SKM-1 treated with dmso at 0.1 percent for 144 hours (cell line): ENCODE measurements at regions not wholly inside any gene's neighbourhood (a gene's known extent, or its start where the extent isn't known, plus 50 kb on each side); places are given as distances from the start of the nearest gene placed in this dataset.
"Not testable (repeated sequence)": the region's sequence is repeated elsewhere in the genome, so short reads cannot be mapped to it uniquely, and the experiment has no call there.

Experiments used
- DNase-seq: peaks from one replicate; lab custom pipeline; 2025; ENCODE audit not compliant: unreplicated experiment; lab: John Stamatoyannopoulos, UW

DNA sequence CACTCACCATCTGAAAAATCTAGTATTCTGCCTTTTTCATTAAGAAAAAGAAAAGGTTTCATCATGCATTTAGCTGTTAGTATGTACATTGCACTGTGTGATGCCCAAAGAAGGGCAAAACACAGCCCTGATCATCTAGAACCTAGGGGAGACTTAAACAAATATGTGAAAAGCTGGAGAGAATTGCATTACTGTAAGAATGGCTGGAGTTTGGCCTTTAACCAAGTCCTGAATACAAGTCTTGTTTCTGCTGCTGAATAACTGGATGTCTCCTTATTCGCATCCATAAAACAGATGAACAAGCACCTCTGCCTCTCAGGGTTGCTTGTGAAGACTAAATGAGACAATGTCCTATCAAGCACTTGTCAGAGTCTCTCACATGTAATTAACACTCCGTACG lies 233.4 kb upstream of the LRTM1 start:
- no peak for DNase-seq

DNA sequence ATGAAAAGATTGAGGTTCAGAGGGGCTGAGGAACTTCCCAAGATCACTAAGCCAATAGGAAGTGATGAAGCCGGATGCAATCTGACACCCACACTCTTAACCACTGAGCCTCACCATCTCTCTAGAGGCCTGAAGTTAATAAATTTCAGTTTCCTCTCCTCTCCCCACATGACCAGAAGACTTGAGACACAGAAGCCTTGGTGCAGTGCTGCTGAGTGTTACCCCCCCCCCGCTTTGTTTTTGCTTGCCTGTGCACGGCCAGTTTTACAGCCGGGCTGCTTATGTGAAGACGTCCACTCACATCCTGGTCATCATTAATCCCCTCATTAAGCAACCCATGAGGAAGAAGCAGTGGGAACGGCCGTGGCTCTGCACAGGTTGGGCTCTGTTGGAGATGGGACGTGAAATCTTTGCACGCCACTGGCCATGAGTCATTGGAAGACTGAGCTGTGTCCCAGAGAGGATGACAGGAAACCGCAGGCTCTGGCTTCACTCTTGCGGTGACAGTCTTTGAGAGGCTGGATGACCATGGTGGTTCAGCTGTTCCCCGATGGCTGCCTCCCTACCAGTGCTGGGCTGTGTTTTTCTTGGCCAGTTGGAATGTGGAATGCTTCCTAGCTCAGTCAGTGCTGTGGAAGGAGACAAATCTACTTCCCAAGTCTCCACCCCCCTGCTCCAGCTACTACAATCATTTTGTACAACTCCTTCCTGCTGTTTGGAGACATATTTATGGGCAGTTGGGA lies 232.6 kb upstream of the LRTM1 start:
- DNase-seq = peak; percentile 3

DNA sequence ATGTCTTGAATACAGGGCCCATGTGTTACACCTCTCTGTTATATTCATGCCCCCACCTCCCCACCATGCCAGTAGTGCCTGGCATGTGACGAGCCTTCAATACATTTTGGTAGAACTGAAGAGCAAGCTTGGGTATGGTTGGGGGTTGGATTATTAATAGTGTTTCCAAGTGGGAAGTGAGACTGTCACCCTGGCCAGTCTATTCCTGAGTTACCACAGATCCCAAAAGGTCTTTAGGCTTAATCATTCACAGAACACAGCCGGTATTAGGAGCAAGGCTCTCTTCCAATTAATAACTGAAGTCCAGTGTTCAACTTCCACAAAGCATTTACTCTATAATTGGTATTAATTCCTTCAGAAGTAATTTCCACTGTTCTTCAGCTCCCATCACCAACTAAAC lies 231.9 kb upstream of the LRTM1 start:
- DNase-seq = no peak

DNA sequence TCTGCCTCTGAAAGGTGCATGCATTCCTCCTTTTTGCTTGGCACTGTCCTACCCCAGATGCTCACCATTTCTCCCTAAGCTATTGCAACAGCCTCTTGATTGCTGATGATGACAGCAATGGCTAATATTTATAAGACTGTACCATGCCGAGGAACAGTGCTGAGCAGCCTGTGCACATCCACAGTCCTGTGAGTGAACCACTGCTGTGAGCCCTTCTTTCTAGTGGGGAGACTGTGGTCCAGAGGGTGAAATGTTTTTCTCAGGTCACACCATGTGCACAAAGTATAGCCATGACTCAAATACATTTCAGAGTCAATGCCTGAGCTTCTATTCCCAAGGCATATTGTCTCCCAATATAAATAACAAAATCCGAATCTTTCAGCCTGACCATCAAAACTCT lies 231.2 kb upstream of the LRTM1 start:
- DNase-seq = no peak

DNA sequence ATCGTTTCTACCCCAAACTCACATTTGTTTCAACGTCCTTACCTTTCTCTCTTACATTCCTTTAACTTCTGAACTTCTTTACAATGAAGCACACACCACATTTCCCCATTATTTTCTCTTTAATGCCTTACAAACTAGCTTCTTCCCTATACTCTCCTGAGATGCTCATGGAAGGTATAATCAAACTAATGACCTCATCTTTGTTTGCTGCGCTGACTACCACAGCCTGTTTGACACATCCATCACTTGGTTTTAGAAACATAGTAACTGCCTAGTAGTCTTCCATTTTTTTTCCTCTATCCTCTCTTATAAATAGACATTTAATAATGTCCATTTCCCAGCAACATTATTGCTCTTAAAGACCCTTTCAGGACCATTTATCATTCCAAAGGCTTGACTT lies 230.5 kb upstream of the LRTM1 start:
- no peak for DNase-seq

DNA sequence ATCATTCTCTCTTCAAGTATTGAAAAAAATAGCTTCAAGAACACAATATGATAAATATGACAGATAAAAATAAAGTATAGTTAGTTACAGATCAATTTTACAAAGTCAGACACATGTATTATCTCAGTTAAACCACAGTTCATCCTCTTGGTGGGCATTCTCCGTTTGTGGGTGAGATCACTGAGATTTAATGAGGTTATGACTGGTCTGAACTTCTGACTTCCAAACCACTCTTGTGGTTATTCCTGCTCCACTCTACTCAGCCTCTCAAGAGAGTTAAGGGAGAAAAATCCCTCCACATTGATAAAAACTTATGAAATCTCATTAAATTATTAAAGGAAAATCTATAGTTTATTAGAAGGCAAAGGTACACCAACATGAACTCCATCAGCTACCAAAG lies 229.9 kb upstream of the LRTM1 start:
- no peak for DNase-seq

DNA sequence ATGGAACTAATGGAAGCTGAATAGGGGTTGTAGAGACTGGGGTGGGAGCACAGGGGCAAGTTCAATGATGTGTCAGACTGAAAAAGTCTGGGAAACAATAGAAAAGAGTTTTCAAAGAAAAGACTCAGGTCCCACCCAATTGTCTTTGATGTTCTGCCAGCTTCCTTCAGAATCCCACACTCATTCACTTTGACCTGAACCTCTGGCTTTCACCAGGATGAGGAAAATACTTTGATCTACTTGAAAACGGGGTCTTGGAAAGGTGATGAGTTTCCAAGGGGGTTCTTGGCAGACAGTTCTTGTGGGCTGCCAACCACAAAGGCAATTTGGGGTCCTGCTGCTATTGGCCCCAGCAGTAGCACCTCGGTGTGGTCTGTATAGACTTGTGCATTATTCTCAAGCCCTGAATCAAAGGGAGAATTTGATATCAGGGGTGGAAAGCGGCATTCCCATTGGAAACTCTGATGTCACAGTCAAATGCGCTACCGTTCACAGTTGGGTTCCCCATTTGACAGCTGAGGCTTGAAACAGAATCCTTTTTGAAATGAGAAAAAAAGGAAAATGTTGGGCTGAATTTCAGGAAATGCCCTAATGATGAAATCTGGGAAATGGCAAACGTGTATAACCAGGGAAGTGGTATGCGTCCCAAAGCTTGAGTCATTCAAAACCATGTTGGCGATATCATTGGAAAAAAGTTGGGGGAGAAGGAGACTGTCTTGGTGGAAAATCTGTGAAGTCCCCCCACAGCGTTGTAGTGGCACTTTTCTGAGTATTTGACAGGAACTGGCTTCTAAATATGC lies 229.2 kb upstream of the LRTM1 start:
- no peak for DNase-seq

DNA sequence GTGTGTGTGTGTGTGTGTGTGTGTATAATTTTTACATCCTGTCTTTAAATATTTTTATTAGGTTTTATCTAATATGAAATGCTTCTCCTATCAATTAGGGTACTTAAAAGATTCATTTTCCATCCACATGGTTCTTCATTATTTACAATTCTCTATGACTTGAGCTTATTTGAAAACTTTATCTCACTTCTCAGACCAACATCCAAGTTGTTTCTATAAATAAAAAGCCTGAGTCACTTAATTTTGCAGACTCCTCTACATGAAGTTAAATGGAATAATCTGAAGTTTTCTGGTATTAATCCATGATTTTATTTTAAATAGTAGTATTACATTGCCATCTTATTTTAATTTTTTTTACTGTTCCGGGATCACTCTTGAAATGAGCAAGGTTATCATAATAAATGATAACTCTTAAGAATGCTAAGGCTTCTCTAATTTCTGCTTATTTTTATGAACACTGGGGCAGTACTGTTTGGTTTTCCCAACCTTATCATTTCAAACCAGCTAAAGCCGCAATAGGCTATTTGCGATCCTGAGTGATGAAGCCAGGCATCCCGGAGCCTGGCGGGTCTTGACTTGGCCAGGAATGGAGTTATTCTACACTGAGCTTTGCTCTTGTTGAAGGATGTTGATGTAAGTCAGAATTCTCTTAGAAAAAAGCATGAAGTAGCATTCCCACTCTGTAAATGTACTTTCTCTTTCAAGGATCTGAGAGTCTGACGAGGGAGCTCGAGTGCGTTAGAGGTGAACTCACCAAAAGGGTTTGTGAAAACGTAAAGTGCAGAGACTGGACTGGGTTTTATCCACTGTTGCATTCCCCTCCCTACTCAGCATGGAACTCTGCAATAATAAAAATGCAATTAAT lies 220.2 kb upstream of the LRTM1 start:
- DNase-seq = no peak

DNA sequence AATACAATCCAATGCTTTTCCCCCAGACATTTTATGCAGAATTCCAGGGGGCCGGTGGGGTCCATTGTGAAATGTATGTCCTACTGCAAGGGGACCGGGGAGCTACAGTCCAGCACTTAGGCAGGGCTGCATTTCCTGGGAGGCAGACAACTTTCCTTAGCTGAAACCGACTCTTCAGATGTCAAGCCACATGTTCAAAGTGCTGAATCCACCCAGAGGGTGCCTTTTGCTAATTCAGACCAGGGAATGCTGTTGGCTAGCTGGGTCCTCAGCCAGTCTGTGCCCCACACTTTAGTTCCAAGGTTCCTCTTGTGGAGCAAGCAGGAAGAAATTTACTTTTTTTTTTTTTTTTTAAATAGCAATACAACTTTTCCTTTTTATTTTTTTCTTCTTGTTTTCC lies 219.5 kb upstream of the LRTM1 start:
- no peak for DNase-seq

DNA sequence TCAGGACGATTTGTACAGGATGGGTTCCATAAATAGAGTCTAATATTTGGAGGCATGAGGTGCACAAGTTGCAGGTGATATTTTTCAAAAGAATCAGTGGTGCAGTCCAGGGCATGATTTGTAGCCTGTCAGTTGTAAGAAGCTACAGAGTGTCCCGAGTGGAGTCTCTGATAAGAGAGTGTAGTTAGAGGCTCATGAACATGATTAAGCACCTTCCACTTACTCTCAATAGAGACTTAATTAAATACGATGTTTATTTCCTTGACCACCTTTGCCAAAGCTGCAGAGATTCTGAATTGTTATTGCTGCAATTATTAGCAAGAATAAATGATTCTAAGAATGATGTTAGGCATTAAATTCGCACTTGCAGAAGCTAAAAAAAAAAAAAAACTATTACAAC lies 218.4 kb upstream of the LRTM1 start:
- no peak for DNase-seq

DNA sequence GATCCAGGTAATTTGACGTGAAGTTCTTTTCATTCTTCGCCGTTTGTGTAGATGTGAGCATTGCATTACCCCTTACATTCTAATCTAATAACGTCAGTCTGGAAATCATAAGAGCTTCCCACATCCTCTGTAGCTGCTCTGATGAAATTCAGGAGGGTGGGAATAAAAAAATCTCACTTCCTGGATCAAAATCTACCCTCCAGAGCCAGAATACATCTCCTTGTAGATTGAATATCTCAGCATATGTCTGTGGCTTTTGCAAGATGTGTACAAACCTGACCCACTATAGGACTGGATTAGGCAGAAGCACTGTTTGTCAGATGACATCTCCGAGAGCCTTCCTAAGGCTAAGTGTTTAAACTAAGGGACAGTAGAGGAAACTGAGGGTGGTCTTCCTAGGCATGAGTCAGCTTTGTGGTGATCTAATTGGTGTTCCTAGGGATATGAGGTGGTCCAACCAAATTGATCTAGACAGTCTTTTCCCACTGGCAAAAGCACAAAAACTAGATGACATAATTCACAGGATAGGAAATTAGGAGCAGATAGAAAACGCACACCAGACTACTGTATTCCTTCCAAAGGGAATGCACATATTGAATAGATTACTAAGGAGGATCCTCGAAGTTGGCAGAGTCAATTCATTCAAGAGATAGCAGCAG lies 216.3 kb upstream of the LRTM1 start:
- no peak for DNase-seq

DNA sequence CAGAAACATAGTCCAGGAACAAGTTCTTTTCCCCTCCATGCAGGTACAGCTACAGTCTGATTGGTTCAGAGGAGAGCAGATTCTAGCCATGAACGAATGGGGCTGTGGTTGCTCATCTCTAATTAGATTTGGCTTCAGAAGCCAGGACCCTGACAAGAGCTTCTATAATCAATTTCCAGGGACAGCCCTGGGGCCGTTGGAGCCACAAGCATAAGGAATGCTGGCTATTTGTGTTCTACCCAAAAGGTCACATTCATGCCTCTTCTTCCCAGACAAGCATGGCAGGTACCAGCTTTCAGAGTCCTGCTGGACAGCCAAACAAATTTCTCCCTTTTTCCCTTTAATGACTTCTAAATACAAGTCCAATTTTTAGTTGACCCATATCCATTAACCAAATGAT lies 215.5 kb upstream of the LRTM1 start:
- no peak for DNase-seq

DNA sequence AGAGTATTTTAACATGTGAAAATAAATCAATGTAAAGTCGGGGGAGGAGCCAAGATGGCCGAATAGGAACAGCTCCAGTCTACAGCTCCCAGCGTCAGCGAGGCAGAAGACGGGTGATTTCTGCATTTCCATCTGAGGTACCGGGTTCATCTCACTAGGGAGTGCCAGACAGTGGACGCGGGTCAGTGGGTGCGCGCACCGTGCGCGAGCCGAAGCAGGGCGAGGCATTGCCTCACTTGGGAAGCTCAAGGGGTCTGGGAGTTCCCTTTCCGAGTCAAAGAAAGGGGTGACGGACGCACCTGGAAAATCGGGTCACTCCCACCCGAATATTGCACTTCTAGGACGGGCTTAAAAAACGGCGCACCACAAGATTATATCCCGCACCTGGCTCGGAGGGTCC lies 208.4 kb upstream of the LRTM1 start:
- not testable (repeated sequence) for DNase-seq

DNA sequence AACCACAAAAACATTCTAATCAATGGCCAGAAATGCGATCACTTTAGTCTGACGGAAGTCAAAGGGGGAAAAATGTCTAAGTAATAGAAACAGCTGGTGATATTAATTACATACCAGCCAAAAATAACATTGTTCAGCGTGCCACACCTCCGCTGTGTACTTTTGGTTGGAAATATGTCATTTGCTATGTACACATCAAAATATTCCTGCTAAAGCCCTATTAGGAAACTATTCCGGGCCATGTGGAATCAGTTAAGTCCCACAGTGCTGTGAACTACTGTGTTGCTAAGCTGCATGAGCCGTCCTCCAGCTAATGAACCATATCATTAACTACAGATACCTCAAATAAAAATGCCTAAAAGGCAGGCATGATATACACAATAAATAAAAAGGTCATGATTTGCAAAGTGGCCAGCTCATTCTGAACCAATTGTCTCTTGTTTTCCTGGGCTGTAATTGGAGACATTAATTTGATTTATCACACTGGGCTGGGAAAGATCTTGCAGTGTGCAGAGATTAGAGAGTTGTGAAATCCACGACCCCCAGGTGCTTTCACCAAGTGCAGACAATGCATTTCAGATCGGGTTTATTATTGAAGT lies 200.5 kb upstream of the LRTM1 start:
- DNase-seq = no peak

DNA sequence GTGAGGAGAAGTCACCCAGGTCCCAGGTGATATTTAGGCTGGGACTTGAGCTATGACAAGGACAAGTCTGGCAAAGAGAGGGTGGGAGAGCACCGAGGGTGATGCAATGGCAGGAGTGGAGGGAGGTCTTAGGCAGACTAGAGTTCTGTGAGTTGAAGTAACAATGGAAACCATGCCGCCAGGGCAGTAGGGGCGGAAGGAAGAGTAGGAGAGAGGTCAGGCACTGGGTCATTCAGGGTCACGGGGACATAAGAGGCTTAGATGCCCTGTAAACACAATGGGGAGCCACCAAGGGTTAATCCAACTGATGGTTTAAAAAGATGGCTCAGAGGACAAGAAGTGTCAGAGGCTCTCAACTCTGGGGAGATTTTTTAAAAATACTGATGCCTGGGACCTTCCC lies 199.7 kb upstream of the LRTM1 start:
- DNase-seq = no peak

DNA sequence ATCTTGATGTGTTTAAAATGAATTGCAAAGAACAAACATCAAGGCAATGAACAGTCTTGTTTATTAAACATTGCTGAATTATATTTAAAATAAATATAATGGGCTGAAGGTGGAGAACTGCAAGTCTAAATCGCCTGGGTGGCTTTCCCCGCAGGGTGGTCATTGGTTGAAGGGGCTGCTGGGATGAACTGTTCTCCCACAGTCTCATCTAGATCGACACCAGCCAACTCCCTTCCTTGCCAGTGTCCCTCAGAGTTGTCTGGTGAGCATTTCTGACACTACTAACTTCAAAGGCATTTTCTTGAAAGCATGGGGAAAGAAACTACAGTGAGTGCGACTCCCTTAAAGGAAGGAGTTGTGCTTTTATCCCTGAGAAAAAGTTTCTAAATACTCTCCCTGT lies 196.5 kb upstream of the LRTM1 start:
- no peak for DNase-seq
